TTC549 (cell line): ENCODE measurements at regions not wholly inside any gene's neighbourhood (a gene's known extent, or its start where the extent isn't known, plus 50 kb on each side); places are given as distances from the start of the nearest gene placed in this dataset.

Source experiments
- FAIRE-seq: peaks from 2 replicates; lab custom pipeline; 2012; peaks lifted over from hg19 to GRCh38; lab: Jason Lieb, UNC

- FAIRE-seq = no peak
Measured at GRCh38 chr16:73347500-73348375, 299.8 kb upstream of the ZFHX3 start.

GRCh38 chr16:73339821-73340220, 291.9 kb upstream of the ZFHX3 start:
- no peak for FAIRE-seq

GRCh38 chr16:73337373-73338296, 289.7 kb upstream of the ZFHX3 start:
- no peak for FAIRE-seq

- FAIRE-seq = no peak
Measured at GRCh38 chr16:73329358-73330286, 281.7 kb upstream of the ZFHX3 start.

- no peak for FAIRE-seq
Measured at GRCh38 chr16:73326770-73327470, 279.0 kb upstream of the ZFHX3 start.

- FAIRE-seq = no peak
Measured at GRCh38 chr16:73326221-73326620, 278.3 kb upstream of the ZFHX3 start.

- FAIRE-seq = no peak
Measured at GRCh38 chr16:73323880-73324279, 276.0 kb upstream of the ZFHX3 start.

- FAIRE-seq = no peak
Measured at GRCh38 chr16:73322856-73323255, 274.9 kb upstream of the ZFHX3 start.

GRCh38 chr16:73321853-73322252, 273.9 kb upstream of the ZFHX3 start:
- FAIRE-seq = no peak

- FAIRE-seq = no peak
Measured at GRCh38 chr16:73319737-73320136, 271.8 kb upstream of the ZFHX3 start.

- FAIRE-seq = no peak
Measured at GRCh38 chr16:73319261-73319660, 271.3 kb upstream of the ZFHX3 start.

- FAIRE-seq = no peak
Measured at GRCh38 chr16:73317321-73317857, 269.5 kb upstream of the ZFHX3 start.

GRCh38 chr16:73315645-73316044, 267.7 kb upstream of the ZFHX3 start:
- no peak for FAIRE-seq

GRCh38 chr16:73313950-73314349, 266.0 kb upstream of the ZFHX3 start:
- no peak for FAIRE-seq

- FAIRE-seq = no peak
Measured at GRCh38 chr16:73311857-73312723, 264.2 kb upstream of the ZFHX3 start.

GRCh38 chr16:73308771-73309170, 260.8 kb upstream of the ZFHX3 start:
- no peak for FAIRE-seq

GRCh38 chr16:73306901-73307413, 259.0 kb upstream of the ZFHX3 start:
- no peak for FAIRE-seq

- no peak for FAIRE-seq
Measured at GRCh38 chr16:73304008-73304774, 256.3 kb upstream of the ZFHX3 start.

GRCh38 chr16:73302942-73303341, 255.0 kb upstream of the ZFHX3 start:
- no peak for FAIRE-seq
